HG03432 (cell line): ENCODE measurements at regions not wholly inside any gene's neighbourhood (a gene's known extent, or its start where the extent isn't known, plus 50 kb on each side); places are given as distances from the start of the nearest gene placed in this dataset.
"Not testable (repeated sequence)": the region's sequence is repeated elsewhere in the genome, so short reads cannot be mapped to it uniquely, and the experiment has no call there.

Source experiments
- ATAC-seq: cut with Tn5 transposase; IDR thresholded peaks from one replicate; pipeline ENCODE4 v1.9.1; 2021; ENCODE audit warnings: mild to moderate bottlenecking, moderate library complexity; ENCODE audit not compliant: unreplicated experiment

DNA sequence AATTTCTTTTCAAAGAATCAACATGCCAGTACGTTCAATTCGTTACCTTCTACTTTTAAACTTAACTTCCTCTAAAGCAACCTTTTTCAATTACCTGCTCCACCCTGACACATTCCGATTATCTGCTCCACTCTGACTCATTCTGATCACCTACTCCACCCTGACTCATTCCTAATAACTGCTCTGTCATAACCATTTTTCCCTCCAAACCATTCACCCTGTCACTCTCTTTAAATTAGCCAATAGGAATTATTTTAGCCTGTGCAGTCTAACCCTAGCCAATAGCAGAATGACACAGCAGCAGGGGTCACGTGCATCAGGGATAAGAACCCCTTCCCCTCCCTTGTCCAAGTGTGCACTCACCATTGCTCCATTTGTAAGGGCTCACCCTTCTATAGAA, 557.4 kb upstream of the EYS start:
- no peak for ATAC-seq

DNA sequence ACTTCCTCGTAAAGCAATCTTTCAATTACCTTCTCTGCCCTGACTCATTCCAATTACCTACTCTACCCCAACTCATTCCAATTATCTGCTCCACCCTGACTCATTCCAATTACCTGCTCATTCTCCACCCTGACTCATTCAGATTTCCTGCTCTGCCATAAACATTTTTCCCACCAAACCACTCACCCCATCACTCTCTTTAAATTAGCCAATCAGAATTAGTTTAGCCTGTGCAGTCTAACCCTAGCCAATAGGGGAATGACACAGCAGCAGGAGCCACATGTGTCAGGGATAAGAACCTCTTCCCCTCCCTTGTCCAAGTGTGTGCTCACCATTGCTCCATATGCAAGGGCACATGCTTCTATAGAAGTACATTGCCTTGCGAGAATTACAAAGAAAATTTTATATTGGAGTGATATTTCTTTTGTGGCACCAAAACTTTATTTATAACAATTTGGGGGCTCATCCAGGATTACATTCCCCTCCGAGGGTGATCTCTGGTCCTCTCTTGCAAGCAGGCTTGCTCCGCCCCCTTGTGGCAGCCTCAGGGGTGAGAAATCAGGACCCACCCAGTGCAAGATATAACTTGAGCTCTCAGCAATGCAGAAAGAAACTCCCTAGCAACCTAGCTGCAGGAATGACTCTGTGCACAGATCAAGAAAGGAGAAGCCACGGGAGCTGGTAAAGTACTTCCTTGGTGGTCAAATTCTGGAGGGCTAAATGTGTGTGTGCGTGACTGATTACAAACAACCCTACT, 551.9 kb upstream of the EYS start:
- not testable (repeated sequence) for ATAC-seq

DNA sequence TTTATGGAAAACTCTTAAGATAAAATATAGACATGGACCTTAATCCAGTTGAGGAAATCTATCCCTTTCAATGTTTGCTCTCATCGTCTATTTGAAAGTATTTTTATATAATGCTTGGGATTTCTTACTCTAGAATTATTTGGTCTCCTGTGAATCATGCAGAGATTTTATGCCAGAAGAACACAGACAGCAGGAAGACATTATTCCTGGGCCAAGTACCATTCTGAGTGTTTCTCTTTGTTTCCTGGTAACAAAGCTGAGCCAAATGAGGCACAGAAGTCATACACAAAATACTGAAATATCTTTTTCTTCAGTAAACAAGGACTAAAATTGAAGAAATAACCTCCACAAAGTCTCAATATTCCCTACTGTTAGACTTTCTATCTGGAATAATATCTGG, 538.2 kb upstream of the EYS start:
- ATAC-seq: no peak

DNA sequence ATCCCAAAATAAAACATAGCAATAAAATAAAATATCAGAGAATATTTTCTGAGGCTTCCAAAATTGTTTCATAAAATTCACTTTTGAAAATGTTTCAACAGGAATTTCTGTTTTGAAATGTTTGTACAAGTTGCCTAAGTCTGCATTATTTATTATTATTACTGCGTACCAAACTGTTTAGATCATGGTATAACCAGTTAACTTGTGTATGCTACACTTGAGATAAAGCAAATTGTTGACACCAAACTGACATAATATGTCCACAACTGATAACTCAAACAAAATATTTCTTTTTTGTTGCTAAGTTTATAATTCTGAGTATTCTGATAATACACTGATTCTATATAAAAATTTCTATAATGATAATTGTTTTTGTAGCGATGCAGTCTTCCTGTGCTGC, 531.8 kb upstream of the EYS start:
- ATAC-seq: no peak

DNA sequence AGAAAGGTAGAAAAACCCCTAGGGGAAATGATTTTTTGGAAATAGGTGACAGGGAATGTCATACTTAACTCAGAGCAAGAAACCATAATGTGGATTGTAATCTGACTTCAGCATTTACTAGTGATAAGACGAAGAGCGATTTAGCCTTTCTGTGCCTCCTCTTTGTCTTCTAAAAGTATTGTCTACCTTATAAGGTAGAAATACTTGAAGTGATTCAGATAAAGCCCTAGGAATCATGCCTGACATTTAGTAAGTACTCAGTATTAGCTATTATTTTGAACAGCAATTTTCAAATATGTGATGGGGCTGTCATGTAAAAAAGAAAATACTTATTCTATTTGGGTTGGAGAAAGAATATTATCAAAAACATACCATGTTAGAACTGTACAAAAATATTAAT, 525.9 kb upstream of the EYS start:
- no peak for ATAC-seq

DNA sequence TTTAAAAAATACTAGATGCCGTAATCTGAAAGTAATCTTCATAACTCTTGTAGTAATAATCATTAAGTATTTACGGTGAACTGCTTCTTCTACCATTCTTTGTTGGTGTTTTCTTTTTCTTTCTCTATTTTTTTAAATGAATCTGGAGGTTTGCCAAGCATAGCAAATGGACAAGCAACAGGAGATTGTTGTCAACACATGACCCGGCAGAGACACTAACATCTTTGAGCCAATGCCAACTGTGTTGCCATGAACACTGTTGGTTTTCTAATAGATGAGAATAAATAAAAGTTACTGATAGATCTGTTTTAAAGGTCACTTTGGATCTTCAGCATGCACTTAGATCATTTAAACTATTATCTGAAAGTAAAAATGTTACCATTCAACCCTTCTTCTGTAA, 523.6 kb upstream of the EYS start:
- ATAC-seq: no peak

DNA sequence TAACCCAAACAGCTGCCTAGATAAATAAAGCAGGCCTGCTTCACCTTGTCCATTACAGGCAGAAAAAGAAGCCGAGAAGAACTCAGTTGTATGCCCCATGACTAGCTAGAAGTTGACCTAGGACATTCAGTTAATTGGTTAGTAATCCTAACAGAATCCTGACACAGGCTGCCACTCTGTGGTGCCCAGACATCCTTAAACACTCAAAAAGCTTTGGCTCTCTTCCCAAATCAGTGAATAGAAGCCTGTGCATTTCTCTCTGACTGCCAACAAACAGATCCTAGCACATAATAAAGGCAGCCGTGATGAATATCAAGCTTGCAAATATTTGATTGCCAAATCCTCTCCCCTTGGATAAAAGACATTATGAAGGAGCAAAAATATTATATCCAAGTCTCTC, 519.1 kb upstream of the EYS start:
- no peak for ATAC-seq

DNA sequence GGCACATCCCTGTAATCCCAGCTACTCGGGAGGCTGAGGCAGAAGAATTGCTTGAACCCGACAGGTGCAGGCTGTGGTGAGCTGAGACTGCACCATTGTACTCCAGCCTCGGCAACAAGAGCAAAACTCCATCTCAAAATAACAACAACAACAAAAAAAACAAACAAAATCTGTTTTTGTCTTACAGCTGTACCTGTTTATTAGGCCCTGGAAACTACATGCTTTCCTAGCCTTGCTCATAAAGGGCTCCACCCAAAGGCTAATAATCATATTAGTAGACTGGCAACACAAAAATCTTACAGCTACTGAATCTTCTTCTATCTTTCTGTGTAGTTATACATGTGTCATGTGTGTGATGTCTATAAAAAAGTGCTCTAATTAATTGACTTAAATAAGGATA, 503.9 kb upstream of the EYS start:
- no peak for ATAC-seq

DNA sequence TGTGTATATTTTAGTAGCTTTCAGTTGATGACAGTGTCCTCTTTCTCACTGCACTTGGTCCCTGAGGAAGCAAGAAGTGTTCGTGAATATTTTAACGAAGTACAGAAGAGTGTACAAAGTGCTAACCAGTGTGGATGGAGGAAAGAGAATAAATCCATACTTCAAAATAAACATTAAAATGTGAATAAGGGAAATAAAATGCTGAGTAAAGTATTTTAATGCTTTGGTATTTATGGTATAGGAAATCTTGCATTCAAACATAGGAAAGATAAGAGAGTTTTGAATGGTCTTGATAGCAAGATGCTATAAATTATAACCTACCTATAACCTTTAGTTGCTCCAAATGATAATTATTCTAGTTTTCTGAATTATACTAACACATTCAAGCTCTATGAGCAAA, 493.4 kb upstream of the EYS start:
- no peak for ATAC-seq

DNA sequence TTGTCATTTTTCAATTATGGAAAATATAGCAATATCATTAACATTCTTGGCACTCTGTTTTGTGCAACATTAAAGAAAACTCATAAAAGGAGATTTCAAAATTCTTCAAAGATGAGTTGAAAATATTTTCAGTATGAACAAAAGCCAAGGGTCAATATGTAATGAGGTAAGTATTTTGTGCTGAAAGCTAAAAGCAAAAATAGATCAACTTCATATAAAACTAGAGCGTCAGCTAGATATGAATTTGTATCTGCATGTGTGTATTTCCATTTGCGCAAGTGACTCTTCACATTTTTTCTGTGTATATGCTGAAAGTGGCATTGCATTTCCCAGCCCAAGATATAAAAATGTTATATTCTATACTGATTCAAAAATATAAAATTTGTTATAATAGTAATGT, 492.1 kb upstream of the EYS start:
- ATAC-seq: no peak

DNA sequence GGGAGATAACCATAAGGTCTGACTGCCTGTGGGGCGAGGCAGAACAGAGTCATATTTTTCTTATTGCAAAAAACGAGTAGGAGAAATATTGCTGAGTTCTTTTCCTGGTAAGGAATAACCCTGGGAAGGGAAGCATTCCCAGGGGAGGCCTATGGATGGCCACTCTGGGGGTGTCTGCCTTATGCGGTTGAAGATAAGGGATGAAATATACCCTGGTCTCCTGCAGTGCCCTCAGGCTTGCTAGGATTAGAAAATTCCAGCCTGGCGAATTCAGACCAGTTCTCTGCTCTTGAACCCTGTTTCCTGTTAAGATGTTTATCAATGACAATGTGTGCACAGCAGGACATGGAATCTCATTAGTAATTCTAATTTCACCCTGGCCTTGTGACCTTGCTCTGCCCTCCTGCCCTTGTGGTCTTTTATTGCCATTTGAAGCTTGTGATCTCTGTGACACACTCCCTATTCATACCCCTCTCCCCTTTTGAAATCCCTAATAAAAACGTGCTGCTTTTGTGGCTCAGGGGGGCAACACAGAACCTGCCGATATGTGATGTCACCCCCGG, 491.1 kb upstream of the EYS start:
- no peak for ATAC-seq

DNA sequence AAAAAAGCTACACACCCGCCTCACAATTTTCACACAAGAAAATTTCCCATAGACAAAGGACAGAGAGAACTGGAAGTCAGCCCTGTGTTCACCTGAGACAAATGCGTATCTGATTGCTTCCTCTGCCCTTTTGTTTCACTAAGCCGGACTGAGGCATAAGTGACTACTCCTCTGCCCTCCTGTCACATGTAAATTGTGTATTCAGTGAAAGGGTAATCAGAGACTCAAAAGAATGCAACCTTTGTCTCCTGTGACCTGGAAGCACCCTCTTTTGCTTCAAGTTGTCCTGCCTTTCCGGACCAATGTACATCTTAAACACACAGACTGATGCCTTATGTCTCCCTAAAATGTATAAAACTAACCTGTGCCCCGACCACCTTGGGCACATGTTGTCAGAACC, 483.8 kb upstream of the EYS start:
- no peak for ATAC-seq

DNA sequence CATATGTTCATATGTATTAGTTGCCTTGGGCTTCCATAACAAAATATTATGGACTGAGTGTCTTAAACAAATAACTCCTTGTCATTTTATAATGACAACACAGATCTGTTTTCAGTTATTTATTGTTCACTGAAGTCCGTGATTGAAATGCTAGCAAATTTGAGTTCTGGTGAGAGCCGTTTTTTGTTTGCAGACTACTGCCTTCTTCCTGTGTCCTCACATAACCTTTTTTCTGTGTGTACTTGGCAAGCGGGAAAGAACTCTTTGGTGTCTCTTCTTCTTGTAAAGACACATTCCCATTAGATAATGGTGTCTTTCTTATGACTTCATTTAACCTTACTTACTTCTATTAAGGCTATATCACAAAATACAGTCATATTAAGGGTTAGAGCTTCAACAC, 482.9 kb upstream of the EYS start:
- no peak for ATAC-seq

DNA sequence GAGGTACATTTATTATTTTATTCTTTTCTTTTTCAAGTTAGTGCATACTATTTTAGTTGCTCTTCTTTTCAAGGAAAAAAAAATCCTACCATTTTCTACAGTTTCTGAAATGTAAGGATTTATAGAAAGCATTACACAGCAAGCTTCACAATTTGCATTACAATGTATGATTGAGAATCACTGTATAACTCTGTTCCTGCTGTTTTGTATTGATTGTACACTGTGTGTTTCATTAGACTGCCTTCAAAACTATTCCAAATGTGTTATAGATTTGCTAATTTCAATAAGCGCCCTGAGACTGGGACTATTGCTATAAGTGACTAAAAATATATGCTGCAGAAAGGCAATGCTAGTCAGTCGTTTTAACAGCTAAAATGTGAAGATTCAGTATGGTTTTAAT, 479.7 kb upstream of the EYS start:
- no peak for ATAC-seq

DNA sequence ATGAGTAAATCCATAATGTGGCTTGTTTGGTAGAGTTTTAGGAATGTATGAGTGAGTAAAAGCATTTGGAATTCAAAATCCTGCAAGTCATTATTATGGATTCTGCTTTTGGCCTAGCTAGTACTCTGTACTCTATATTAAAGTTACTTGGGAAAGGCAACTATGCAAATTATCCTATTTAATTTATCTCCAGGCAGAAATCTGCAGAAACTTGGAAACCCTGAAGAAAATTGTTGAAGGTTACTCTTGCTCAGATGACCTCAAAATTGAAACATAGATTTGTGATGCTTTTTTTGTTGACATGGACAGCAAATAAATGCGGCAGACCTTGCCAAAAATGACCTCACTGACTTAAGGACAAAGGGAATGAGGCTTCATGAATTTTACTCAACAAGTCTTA, 477.1 kb upstream of the EYS start:
- no peak for ATAC-seq

DNA sequence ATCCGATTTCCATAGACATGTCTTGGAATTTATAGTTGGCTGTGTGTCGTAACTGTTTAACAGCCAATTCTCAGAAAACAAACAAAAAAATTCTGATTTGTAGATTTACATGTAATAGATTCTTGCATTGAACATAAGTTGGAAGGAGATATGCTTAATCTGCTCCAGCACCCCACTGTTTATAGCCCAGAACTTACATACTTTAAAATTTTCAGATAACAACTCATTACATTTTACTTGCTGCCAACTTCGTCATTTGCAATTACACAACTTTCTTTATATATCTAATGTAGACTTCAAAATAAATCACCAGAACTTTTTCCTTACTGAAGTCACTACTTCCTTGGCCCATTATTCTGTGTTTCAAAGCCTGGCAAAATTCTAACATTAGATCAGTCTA, 472.3 kb upstream of the EYS start:
- no peak for ATAC-seq

DNA sequence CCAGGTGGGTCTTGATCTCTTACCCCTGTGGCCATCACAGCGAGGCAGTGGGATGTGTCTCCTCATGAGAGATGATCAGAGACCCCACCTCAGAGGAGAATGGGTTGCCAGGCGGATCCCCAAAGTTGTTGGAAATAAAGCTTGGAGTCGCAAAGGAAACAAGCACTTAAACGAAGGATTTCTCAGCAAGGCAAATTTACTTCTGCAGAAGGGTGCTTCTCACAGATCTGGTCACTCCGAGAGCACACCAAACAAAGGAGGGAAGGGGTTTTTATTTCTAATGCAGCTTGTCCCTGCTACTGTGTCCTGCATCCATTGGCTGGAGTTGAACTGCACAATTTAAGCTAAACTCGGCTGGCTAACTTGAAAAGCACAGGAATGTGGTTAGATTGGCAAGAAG, 466.6 kb upstream of the EYS start:
- ATAC-seq: no peak

DNA sequence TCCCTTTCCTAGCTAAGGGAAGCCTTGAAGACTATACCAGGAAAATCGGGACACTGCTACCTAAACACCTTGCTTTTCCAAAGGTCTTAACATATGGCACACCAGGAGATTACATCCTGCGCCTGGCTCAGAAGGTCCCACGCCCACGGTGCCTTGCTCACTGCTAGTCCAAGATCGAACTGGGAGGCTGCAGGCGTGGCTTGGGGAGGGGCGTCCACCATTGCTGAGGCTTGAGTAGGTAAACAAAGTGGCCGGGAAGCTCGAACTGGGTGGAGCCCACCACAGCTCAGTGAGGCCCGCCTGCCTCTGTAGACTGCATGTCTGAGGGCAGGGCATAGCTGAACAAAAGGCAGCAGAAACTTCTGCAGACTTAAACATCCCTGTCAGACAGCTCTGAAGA, 459.7 kb upstream of the EYS start:
- ATAC-seq: not testable (repeated sequence)

DNA sequence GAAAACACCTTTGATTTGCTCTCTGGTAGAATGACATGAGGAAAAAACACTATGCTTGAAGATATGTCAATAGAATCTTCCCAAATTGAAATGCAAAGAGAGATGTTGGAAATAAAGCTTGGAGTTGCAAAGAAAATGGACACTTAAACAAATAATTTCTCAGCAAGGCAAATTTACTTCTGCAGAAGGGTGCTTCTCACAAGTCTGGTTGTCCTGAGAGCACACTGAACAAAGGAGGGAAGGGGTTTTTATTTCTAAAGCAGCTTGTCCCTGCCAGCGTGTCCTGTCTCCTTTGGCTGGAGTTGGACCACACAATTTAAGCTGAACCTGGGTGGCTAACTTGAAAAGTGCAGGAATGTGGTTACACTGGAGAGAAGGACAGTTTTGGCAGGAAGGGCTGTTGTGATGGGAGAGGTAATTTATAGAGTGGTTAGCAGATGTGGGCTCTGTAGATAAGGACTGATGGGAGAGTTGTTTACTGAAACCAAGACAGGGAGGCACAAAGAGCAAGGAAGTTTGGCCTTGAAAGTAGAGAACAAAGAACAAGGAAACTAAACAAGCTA, 454.6 kb upstream of the EYS start:
- no peak for ATAC-seq

DNA sequence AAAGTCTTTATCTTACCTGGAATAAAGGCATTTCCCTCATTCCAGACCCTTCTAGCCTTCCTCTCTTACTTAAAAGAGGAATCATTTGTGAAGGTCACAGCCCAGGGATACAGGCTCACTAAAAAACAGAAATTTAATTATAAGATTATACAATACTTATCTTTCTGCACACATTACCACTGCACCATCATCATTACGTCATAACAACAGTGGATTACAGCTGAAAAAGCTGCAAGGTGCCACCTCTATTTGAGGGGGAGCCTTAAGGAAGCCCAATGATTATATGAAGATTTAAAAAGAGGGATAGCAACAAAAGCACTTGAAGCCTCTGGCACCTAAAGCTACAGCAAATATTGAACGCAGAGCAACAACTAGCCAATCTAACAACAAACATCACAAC, 452.9 kb upstream of the EYS start:
- ATAC-seq: no peak

DNA sequence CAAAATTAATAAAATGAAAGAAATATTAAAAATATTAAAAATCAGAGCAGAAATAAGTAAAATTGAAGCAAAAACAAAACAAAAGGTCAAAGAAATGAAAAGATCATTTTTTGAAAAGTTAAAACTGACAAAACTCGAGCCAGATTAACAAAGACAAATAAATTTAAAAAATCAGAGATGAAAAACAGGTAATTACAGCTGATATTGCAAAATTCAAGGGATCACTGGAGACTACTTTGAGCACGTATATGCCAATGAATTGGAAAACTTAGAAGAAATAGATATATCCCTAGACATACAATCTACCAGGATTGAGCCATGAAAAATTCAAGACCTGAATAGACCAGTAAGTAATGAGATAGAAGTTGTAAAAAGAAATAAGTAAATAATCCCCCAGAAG, 446.2 kb upstream of the EYS start:
- ATAC-seq: no peak

DNA sequence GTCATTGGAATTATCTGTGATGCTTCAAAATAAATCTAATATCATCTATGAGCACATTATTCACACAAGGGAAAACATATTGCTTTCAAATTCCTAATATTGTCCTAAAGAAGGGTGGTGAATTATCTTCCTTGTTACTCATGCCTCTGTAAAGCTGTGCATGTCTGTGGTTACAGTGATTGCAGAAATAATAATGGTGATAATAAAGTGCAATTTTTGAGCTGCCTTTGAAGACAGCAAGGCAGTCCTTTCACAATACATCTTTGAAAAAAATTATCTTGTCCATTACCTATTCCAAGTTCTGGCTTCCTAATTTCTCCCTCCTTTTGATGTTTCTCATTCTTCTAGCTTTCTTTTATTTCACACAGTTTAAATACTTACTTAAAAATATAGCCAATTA, 442.1 kb upstream of the EYS start:
- ATAC-seq: no peak

DNA sequence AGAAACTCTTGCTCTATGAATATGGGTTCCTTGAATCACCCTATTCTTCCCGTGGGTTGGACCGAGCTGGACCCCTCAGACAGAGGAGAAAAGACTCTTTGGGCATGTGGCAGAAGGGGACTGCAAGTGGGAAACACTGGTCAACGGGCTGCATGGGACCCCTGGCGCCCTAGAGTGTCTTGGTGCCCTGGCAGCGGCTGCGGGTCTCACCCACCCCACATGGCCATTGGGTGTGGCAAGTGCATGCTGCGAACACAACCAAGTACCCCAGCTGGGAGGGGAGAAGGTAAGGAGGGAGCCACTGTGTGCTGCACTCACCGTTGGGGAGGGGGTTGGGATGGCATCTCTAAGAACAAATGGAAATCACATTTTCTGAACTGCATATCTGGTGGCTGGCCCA, 438.8 kb upstream of the EYS start:
- ATAC-seq: no peak
